Ovary (tissue), 3 donors: ENCODE measurements at regions not wholly inside any gene's neighbourhood (a gene's known extent, or its start where the extent isn't known, plus 50 kb on each side); places are given as distances from the start of the nearest gene placed in this dataset.

Source experiments
- CTCF ChIP-seq, 3 donors: fragments of 450-650 bp in 2 of 3; fragments of 200-600 bp in 1 of 3; IDR thresholded peaks; one replicate each; pipeline versions ENCODE4 v1.5.1 to v1.8.0; 2016 to 2022; ENCODE audit warnings: antibody characterized with exemption in 3 of 3, mild to moderate bottlenecking in 1 of 3
- EP300 ChIP-seq: sonication (generic); formaldehyde crosslinking; IDR thresholded peaks from one replicate; pipeline ENCODE4 v1.6.1; 2017; ENCODE audit warnings: antibody characterized with exemption
- POLR2A ChIP-seq: fragments of 450-650 bp; IDR thresholded peaks from one replicate; pipeline ENCODE4 v1.6.1; 2017; ENCODE audit warnings: antibody characterized with exemption, mild to moderate bottlenecking, moderate library complexity
- donor health status: DM: no; HTN: no; CAD: no.

DNA sequence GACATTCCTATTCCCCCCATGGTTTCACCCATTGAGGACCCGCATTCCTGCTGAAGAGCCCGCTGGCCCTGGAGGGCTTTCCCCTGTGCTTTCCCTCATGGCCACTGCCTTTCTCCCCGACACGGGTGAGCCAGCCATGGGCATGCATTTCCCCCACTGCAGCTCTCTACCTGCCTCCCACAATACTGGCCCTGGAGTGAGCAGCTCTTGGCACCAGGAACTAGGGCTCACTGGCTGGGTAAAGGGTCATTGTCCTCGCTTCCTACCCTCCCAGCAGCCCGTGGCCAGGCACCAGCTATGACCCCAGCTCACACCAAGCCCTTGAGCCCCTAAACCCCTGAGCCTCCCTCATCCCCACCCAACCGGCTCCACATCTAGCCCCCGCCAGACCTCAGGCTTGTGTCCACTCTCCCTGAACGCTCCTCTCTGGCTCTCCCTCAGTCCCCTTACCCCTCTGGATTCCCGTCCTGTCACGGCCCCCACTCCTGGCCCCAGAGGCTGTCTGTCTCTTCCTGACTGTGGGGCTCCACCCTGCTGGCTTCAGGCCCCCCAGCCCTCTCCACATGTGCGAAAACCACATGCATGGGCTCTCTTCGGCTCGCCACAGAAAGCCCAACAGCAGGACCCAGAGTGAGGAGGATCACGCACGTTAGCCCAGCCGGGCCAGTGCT lies 199.8 kb downstream of the ZFP36L2 start:
- no peak for TF ChIP-seq CTCF (IDR thresholded peaks at IDR 0.05)
- no peak for TF ChIP-seq EP300
- no peak for TF ChIP-seq POLR2A
